Nephron progenitor cell (in vitro differentiated cells): ENCODE measurements at regions not wholly inside any gene's neighbourhood (a gene's known extent, or its start where the extent isn't known, plus 50 kb on each side); places are given as distances from the start of the nearest gene placed in this dataset.
"Not testable (repeated sequence)": the region's sequence is repeated elsewhere in the genome, so short reads cannot be mapped to it uniquely, and the experiment has no call there.

ENCODE experiments used
- DNase-seq: peaks from one replicate; pipeline ENCODE4 v3.0.0; 2021
- H3K27ac Mint-ChIP-seq: 2 replicates; pipeline ENCODE4 v1.8.0; 2021; ENCODE audit warnings: mild to moderate bottlenecking, moderate library complexity, mixed read lengths
- H3K27me3 Mint-ChIP-seq: 2 replicates; pipeline ENCODE4 v1.8.0; 2021; ENCODE audit warnings: mild to moderate bottlenecking, low read depth, mixed read lengths; ENCODE audit not compliant: poor library complexity
- H3K36me3 Mint-ChIP-seq: 2 replicates; pipeline ENCODE4 v1.8.0; 2021; ENCODE audit warnings: low read depth, mixed read lengths
- H3K4me1 Mint-ChIP-seq: 2 replicates; pipeline ENCODE4 v1.8.0; 2021; ENCODE audit warnings: mixed read lengths
- H3K4me3 Mint-ChIP-seq: 2 replicates; pipeline ENCODE4 v1.8.0; 2021; ENCODE audit warnings: mild to moderate bottlenecking, moderate library complexity, mixed read lengths
- H3K9me3 Mint-ChIP-seq: 2 replicates; pipeline ENCODE4 v1.8.0; 2021; ENCODE audit warnings: mild to moderate bottlenecking, moderate library complexity, mixed read lengths
- TF ChIP-seq, protein P1 (sequence below): fragments of 200-600 bp; sonication (generic); IDR thresholded peaks from 2 replicates; pipeline ENCODE4 v1.5.0; 2021; ENCODE audit warnings: antibody characterized with exemption

DNA sequence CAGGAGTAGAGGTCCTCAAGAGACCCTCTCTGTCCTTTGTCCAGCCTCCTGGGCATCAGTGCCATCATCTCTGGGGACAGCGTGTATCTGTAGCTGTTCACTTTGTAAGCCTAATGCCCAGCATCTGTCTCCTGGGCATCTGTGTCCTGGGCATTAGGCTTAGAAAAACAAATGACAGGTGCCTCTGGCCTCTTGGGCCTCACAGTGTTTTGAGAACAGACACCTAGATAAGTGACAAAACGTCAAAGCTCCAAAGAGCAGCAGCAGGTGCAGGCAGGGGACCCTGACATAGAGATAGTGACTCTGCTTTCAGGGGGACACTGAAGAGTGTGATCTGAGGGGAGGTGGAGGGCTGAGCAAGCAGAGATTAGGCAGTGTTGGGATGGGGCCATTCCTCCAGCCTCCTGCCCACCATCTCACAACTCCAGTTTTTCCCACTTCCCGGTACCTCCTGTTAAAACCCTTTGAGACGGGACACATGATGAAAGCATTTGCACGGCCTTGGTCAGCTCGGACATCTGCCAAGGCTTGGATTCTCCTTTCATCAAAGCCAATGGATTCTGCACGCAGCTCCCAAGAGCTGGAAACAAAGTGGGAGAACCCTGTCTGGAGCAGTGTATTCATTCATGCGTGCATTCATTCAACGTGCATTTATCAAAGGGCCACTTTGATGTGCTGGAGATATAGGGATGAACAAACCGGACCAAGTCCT lies 55.5 kb upstream of the CD93 start:
- no peak for DNase-seq
- H3K4me3 Mint-ChIP-seq: no peak overlapping the region
- peaks cover 10% of the 10 kb centered on the region for H3K9me3 Mint-ChIP-seq
- TF ChIP-seq, protein P1, sequence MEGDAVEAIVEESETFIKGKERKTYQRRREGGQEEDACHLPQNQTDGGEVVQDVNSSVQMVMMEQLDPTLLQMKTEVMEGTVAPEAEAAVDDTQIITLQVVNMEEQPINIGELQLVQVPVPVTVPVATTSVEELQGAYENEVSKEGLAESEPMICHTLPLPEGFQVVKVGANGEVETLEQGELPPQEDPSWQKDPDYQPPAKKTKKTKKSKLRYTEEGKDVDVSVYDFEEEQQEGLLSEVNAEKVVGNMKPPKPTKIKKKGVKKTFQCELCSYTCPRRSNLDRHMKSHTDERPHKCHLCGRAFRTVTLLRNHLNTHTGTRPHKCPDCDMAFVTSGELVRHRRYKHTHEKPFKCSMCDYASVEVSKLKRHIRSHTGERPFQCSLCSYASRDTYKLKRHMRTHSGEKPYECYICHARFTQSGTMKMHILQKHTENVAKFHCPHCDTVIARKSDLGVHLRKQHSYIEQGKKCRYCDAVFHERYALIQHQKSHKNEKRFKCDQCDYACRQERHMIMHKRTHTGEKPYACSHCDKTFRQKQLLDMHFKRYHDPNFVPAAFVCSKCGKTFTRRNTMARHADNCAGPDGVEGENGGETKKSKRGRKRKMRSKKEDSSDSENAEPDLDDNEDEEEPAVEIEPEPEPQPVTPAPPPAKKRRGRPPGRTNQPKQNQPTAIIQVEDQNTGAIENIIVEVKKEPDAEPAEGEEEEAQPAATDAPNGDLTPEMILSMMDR: no peak
- no peak overlapping the region for H3K27ac Mint-ChIP-seq
- peaks cover 25% of the 10 kb centered on the region for H3K4me1 Mint-ChIP-seq
- H3K36me3 Mint-ChIP-seq: no peaks in the 10 kb centered on the region
- H3K27me3 Mint-ChIP-seq: peaks cover 10% of the 10 kb centered on the region

DNA sequence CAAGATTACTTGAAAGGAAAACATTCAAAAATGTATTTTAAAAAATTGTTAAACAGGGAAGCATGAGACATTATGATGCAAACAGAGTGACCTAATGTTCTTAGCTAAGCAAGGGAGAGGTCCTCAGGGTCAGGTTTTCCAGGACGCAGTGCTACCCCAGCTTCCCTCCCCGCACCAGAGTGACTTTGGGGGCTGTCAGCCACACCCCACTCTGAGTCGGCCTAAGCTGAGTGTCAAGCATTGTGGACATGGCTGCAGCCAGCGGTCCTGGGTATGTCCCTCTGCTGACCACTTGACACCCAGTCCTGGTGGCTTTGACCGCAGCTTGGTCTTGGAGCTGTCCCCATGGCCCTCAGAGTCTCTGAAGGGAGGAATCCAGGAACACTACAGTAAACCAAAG lies 54.9 kb upstream of the CD93 start:
- Mint-ChIP-seq H3K4me3 (no peak overlapping the region), H3K36me3 (no peaks in the 10 kb centered on the region), H3K9me3 (peaks cover 6% of the 10 kb centered on the region), H3K27ac (no peak overlapping the region), H3K4me1 (peaks cover 31% of the 10 kb centered on the region), H3K27me3 (peaks cover 8% of the 10 kb centered on the region)
- TF ChIP-seq, protein P1: no peak
- DNase-seq: no peak

DNA sequence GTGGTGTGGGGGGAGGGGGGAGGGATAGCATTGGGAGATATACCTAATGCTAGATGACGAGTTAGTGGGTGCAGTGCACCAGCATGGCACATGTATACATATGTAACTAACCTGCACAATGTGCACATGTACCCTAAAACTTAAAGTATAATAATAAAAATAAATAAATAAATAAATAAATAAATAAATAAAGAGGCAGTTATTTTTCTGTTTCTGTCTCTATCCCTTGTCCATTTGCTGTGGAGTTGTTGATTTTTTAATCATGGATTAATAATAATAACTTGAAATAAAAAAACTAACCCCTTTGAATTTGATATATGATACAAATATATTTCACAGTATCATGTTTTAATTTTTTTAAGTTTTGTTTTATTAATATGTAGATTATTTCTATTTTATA lies 53.9 kb upstream of the CD93 start:
- DNase-seq, H3K9me3 Mint-ChIP-seq, H3K27me3 Mint-ChIP-seq, H3K4me3 Mint-ChIP-seq, H3K27ac Mint-ChIP-seq, H3K36me3 Mint-ChIP-seq: not testable (repeated sequence)
- H3K4me1 Mint-ChIP-seq: peaks cover 31% of the 10 kb centered on the region

DNA sequence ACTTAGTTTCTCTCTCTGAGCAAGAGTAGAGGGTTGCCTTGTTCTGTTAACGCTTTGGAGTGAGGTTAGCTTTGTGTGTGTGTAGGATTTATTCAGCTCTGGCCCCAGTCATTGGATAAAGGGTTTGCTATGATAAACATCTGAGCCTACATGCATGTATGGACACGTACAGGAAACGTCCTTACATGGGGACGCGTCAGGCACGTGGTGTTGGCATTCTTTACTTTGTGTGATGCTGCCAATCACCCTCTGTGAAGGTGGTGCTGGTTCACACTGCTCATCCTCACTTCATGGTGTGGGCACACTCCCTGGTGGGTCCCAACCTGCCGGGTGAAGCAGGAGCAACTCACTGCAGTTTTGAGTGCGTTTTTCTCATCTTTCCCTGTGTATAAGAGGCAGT lies 53.4 kb upstream of the CD93 start:
- H3K9me3 Mint-ChIP-seq: no peaks in the 10 kb centered on the region
- no peaks in the 10 kb centered on the region for H3K36me3 Mint-ChIP-seq
- no peak overlapping the region for H3K27ac Mint-ChIP-seq
- H3K4me1 Mint-ChIP-seq: peaks cover 31% of the 10 kb centered on the region
- DNase-seq: no peak
- H3K27me3 Mint-ChIP-seq: peaks cover 3% of the 10 kb centered on the region
- TF ChIP-seq, protein P1: no peak
- no peak overlapping the region for H3K4me3 Mint-ChIP-seq

DNA sequence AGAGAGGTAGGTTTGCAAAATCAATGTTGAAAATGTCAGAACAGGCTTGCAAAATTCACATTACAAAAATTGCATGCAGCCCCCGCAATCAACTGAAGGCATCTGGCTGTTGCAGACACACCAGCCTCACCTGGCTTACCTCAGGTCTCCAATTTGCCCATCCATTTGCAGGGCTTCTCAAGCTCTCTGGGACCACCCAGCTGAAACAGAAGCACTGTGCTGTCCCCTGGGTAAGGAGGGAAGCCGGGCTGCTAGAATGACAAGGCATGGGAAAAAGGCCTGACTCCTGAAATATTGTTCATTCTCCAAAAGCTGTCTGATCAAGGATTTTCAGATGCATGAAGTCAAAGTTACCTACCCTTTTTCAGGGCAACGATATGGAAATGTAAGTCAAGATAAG lies 52.6 kb upstream of the CD93 start:
- H3K27ac Mint-ChIP-seq: no peak overlapping the region
- H3K9me3 Mint-ChIP-seq: peaks cover 2% of the 10 kb centered on the region
- peaks cover 3% of the 10 kb centered on the region for H3K27me3 Mint-ChIP-seq
- H3K36me3 Mint-ChIP-seq: no peaks in the 10 kb centered on the region
- DNase-seq: no peak
- H3K4me3 Mint-ChIP-seq: no peak overlapping the region
- TF ChIP-seq, protein P1: no peak
- H3K4me1 Mint-ChIP-seq: peaks cover 31% of the 10 kb centered on the region

DNA sequence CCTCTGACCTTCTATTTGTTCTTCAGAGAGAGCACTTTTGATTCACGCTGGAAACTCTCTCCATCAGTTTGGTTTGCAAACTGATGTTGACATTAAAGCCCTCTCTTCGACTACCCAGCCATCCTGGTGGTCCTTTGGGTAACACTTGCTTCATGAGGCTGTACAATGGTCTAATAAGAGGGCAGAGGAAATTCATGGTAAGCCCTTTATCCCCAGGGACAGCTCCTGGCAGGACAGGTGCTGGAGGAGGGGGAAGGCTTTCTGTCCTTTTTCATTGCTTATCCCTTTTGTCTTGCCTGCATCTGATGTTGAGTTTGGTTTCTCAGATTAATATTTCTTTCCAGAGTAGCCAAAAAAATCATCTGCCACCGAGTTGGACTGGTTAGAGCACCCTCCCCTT lies 52.1 kb upstream of the CD93 start:
- H3K27me3 Mint-ChIP-seq: peaks cover 3% of the 10 kb centered on the region
- TF ChIP-seq, protein P1: no peak
- H3K9me3 Mint-ChIP-seq: peaks cover 4% of the 10 kb centered on the region
- no peaks in the 10 kb centered on the region for H3K36me3 Mint-ChIP-seq
- peaks cover 29% of the 10 kb centered on the region for H3K4me1 Mint-ChIP-seq
- H3K4me3 Mint-ChIP-seq: no peak overlapping the region
- no peak overlapping the region for H3K27ac Mint-ChIP-seq
- no peak for DNase-seq
